Fibroblast of lung (primary cell): ENCODE measurements at regions not wholly inside any gene's neighbourhood (a gene's known extent, or its start where the extent isn't known, plus 50 kb on each side); places are given as distances from the start of the nearest gene placed in this dataset.

Experiments
- DNase-seq, 2 donors: peaks; one replicate each; pipeline versions ENCODE4 v3.0.0 to v3.0.0-alpha.2; 2010; ENCODE audit warnings: low read depth in 2 of 2
- H2AFZ ChIP-seq: 2 replicates; pipeline ENCODE4 v1.5.1; 2012; ENCODE audit warnings: low read length, control low read depth, inconsistent platforms
- H3K27ac ChIP-seq: 2 replicates; pipeline ENCODE4 v1.5.1; 2011; ENCODE audit warnings: low read length, control low read depth; ENCODE audit not compliant: insufficient read depth
- H3K27me3 ChIP-seq: 2 replicates; pipeline ENCODE4 v1.5.1; 2011; ENCODE audit warnings: mild to moderate bottlenecking, low read length; ENCODE audit not compliant: control insufficient read depth, insufficient read depth
- H3K36me3 ChIP-seq: 2 replicates; pipeline ENCODE4 v1.5.1; 2011; ENCODE audit warnings: low read length; ENCODE audit not compliant: control insufficient read depth, insufficient read depth
- H3K4me1 ChIP-seq: 2 replicates; pipeline ENCODE4 v1.5.1; 2011; ENCODE audit warnings: low read length; ENCODE audit not compliant: control insufficient read depth, insufficient read depth; ENCODE audit errors: extremely low read depth
- H3K4me2 ChIP-seq: 2 replicates; pipeline ENCODE4 v1.5.1; 2011; ENCODE audit warnings: low read length, control low read depth; ENCODE audit not compliant: insufficient read depth; ENCODE audit errors: extremely low read depth
- H3K4me3 ChIP-seq, 4 experiments: fragments of 200-600 bp in 1 of 4; sonication (generic) in 1 of 4; replicated peaks in 1 of 4; 2 replicates each; pipeline ENCODE4 v1.5.1; 2011 to 2016; ENCODE audit warnings: low read length in 4 of 4, low read depth in 3 of 4, mild to moderate bottlenecking in 3 of 4, control low read depth in 2 of 4, inconsistent platforms in 1 of 4, mixed read lengths in 1 of 4; ENCODE audit not compliant: insufficient read depth in 1 of 4; ENCODE audit errors: control extremely low read depth in 1 of 4
- H3K79me2 ChIP-seq: 2 replicates; pipeline ENCODE4 v1.5.1; 2012; ENCODE audit warnings: mild to moderate bottlenecking, low read length, inconsistent platforms; ENCODE audit not compliant: control insufficient read depth, insufficient read depth
- H3K9ac ChIP-seq: 2 replicates; pipeline ENCODE4 v1.5.1; 2011; ENCODE audit warnings: mild to moderate bottlenecking, low read length, control low read depth; ENCODE audit not compliant: insufficient read depth
- H3K9me3 ChIP-seq: 2 replicates; pipeline ENCODE4 v1.5.1; 2012; ENCODE audit warnings: low read depth, low read length; ENCODE audit not compliant: control insufficient read depth, insufficient read depth
- H4K20me1 ChIP-seq: 2 replicates; pipeline ENCODE4 v1.5.1; 2011; ENCODE audit warnings: low read length; ENCODE audit not compliant: control insufficient read depth, insufficient read depth; ENCODE audit errors: extremely low read depth
- CTCF ChIP-seq, 2 donors: IDR thresholded peaks in 1 of 2; conservative IDR thresholded peaks in 1 of 2; 1 replicate in 1 of 2; 2 replicates in 1 of 2; pipeline ENCODE4 v1.5.1; 2011 to 2012; ENCODE audit warnings: low read length in 2 of 2, control low read depth in 1 of 2, inconsistent platforms in 1 of 2, low read depth in 1 of 2, mild to moderate bottlenecking in 1 of 2
- EZH2 ChIP-seq: IDR thresholded peaks from 2 replicates; pipeline ENCODE4 v1.5.1; 2012; ENCODE audit warnings: low read length, control low read depth, mild to moderate bottlenecking; ENCODE audit errors: missing control alignments

DNA sequence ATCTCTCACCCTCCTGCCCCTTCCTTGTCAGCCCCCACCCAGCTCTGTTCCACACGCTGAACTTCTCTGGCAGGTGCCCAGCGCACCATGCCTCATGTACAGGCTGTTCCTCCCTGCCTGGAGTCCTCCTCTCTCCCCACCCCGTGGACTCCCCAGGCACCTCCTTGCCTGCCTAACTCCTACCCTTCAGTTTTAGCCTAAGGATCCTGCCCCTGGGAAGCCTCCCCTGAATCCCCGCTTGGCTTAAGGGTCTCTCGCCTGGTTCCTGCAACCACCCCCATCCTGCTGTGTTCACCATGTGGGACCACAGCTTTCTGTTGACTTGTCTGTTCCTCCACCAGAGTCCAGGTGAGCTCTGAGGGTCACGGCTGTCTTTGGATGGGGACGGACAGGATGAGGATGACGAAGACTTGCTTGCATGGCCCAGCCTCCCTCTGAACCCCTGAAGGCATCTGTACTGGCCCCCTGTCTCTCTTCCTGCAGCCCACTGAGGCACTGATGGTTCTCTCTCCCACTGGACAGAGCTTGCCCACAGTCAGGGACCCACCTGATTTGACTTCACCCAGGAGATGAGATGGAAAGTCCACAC, 153.2 kb upstream of the C1orf174 start:
- no peak for DNase-seq
- no peaks in the 10 kb centered on the region for H3K79me2 ChIP-seq
- no peak for TF ChIP-seq CTCF (conservative IDR thresholded peaks at IDR 0.05 in 1 of 2, IDR thresholded peaks at IDR 0.05 in 1 of 2; ENCODE audit: low read depth in 1 of 2, low read length in 2 of 2)
- TF ChIP-seq EZH2: no peak
- H3K9ac ChIP-seq: no peak overlapping the region
- H4K20me1 ChIP-seq: no peaks in the 10 kb centered on the region
- no peaks in the 10 kb centered on the region for H3K36me3 ChIP-seq
- no peak overlapping the region for H3K4me2 ChIP-seq
- H3K4me1 ChIP-seq: no peaks in the 10 kb centered on the region
- H2AFZ ChIP-seq: no peak overlapping the region
- no peak overlapping the region for H3K27ac ChIP-seq
- no peaks in the 10 kb centered on the region for H3K27me3 ChIP-seq
- H3K4me3 ChIP-seq: no peak overlapping the region
- no peaks in the 10 kb centered on the region for H3K9me3 ChIP-seq

DNA sequence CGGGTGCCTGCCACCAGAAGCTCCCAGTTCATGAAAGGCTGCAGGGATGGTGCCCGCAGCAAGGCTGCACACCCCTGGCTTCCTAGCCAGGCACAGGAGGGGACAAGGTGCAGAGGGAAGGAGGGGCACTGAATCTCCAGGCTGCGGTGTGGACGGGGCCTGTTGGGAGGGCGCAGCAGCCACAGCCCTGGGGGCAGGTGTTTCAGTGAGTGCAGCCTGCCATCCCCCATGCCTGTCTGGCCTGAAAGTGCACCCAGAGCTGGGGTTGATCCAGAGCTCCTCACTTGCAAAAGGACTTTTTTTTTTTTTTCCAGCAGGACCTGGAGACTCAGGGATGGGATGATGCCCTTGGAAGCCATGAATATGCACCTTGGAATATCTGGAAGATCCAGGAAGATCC, 153.7 kb upstream of the C1orf174 start:
- Histone ChIP-seq H3K4me1 (no peaks in the 10 kb centered on the region), H4K20me1 (no peaks in the 10 kb centered on the region), H3K27me3 (no peaks in the 10 kb centered on the region), H3K4me2 (no peak overlapping the region), H3K79me2 (no peaks in the 10 kb centered on the region), H2AFZ (no peak overlapping the region), H3K9ac (no peak overlapping the region), H3K4me3 (no peak overlapping the region), H3K9me3 (no peaks in the 10 kb centered on the region), H3K27ac (no peak overlapping the region), H3K36me3 (no peaks in the 10 kb centered on the region)
- DNase-seq: no peak
- TF ChIP-seq EZH2 (no peak), CTCF (conservative IDR thresholded peaks at IDR 0.05 in 1 of 2, IDR thresholded peaks at IDR 0.05 in 1 of 2; ENCODE audit: low read depth in 1 of 2, low read length in 2 of 2) (no peak)

DNA sequence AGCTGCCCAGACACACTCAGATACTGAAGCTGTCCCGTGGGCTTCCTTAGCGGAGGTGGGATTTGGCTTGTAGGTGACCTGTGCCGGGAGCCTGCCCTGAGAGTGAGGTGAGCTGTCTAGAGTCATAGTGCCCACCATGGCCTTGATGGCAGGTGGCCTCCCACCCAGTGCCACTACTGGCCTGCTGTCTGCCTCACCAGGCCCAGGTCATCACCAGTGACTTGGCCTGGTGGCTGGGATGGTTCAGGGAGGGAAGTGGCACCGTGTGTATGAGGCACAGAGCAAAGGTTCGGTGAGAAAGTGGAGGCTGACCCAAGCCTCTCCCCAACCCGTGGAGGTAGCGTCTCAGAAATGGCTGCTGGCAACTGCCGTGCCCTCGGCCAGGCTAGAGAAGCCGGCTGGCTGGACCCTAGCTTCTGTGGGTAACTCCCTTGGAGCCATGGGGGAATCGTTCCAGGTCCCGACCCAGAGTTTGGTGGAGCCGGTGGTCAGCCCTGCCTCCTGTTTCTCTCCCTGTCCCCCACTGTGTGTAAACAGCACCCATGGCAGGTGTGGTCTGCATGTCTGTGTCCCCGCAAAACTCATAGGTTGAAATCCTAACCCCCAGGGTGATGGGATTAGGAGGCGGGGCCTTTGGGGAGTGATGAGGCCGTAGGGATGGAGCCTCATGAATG, 155.4 kb upstream of the C1orf174 start:
- H3K79me2 ChIP-seq: no peaks in the 10 kb centered on the region
- H4K20me1 ChIP-seq: no peaks in the 10 kb centered on the region
- no peaks in the 10 kb centered on the region for H3K36me3 ChIP-seq
- no peak overlapping the region for H3K4me2 ChIP-seq
- H3K27me3 ChIP-seq: no peaks in the 10 kb centered on the region
- H3K27ac ChIP-seq: no peak overlapping the region
- H2AFZ ChIP-seq: no peak overlapping the region
- H3K4me1 ChIP-seq: no peaks in the 10 kb centered on the region
- H3K9ac ChIP-seq: no peak overlapping the region
- TF ChIP-seq CTCF (conservative IDR thresholded peaks at IDR 0.05 in 1 of 2, IDR thresholded peaks at IDR 0.05 in 1 of 2; ENCODE audit: low read depth in 1 of 2, low read length in 2 of 2) (no peak), EZH2 (no peak)
- no peak for DNase-seq
- H3K9me3 ChIP-seq: no peaks in the 10 kb centered on the region
- H3K4me3 ChIP-seq: no peak overlapping the region
